Amniotic stem cell (primary cell): ENCODE measurements at regions not wholly inside any gene's neighbourhood (a gene's known extent, or its start where the extent isn't known, plus 50 kb on each side); places are given as distances from the start of the nearest gene placed in this dataset.

ENCODE experiments used
- DNase-seq: peaks from one replicate; lab custom pipeline; 2025; lab: John Stamatoyannopoulos, UW

DNA sequence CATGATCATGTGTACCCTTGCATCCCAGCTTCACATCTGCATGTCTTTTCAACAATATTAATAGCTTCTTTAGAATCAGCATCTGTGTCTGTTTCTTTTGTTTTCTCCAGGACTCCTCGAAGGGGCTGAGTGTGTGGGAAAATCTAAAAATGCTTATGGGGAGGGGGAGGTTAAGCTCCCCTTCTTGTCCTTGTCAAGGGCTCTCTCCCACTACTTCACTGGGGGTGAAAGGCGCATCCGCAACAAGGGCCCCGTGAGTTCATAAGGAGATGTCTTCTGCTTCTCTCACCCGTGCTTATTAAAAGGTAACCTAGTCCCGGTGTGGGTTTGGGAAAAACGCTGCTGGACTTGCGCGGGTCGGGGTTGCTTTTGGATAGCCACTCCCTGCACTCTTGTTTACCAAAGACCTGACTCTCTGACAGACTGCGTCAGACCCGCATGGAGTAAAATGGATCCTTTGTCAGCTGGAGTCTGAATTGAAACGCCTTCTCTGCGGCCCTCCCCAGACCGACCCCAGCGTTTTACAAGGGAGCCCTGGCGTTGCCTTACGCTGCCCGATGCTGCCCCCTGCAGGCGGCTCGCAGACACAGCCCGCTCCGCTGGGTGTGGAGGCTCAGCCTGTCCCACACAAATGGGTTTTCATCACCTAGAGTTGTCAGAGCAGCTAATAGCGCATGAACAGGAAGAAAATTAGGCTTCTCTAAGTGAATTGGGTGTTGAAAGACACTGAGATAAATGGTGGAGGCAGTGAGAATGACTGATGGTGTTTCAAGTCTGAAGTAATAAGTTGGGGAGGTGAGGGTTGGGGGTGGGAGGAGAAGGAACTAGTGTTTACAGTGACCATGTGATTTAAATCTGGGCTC lies 53.8 kb downstream of the IER5 start:
- peak; percentile 54 for DNase-seq

DNA sequence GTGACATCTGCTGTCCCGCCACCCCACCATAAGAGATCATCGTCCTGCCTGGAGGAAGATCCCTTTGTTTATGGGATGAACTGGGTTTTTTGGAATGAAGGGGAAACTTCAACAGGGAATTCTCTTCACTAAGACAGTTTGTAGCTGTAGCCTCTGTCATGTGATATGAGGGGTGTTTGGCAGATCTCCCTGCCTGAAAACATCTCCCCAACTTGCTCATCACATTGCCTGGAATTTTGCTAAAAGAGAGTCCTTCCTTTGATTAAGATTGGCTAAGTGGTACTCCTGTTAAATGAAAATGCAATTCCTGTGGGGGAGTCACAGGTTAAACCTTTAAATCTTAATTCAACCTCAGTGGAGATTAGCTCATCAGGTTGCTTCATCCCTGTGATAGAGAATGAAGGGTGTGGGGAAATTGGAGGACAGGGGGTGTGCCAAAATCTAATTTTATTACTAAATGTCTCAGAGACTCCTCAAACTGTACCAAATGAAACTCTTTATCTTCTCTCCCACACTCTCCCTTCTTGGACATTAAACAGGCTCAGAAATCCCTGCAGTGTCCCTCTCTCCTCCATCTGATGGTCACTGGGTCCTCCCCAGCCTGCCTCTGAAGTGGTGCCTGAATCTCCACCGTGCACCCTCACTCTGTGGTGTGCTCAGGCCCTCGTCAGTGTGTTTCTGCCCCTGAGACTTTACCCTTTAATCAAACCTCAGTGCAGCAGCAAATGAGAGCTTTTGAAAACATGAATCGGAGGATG lies 54.8 kb downstream of the IER5 start:
- no peak for DNase-seq

GRCh38 chr1:181144238-181144637 lies 55.7 kb downstream of the IER5 start:
- no peak for DNase-seq

GRCh38 chr1:181148636-181149035 lies 60.1 kb downstream of the IER5 start:
- no peak for DNase-seq

DNA sequence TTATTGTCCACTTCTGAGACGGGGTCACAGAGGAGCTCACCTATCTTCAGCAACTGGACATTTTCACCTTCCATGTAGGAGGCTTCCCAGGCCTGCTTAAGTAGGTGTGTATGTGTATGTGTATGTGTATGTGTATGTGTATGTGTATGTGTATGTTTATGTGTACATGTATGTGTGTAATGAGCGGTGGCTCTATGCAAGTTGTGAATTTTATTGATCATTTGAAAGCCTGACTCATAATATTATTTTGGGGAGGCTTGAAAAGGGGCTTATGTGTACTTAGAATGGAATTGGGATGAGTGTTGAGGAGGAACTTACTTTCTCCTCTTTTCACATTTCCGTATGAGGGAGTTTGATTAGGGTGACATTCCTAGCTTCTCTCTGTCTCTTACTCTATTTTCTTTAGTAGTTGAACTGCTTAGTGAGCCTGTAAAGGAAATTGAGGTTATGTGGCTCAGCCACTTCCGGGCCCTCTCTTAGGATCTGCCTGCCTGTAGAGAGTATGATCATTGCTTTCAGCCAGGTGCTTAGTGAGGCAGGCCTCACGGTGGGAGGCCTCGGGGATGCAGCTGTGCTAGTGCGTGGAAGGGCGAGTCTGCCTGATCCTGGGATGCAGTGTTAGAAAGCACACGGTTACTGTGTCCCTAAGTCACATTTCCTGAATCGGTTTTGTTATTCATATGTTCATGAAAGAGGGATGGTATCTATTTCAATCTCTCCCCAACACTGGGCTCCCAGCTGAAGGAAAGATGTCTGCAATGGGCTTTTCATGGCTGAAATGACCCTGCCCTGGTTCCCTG lies 61.0 kb downstream of the IER5 start:
- DNase-seq: no peak

DNA sequence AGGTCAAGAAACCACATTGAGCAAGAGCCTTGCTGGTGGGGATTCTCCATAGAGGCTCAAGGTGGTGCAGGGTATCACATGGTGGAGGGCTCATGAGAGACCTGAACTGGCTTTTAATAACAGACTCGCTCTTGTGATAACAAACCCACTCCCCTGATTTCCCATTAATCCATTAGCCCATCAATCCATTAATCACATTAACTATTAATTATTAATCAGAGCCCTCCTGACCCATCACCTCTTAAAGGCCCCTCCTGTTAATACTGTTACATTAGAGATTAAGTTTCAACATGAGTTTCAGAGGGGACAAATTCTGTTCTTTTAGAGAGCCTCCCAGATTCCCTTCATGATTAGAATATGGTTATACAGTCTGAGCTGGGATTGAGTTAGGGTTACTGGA lies 61.8 kb downstream of the IER5 start:
- DNase-seq: no peak

DNA sequence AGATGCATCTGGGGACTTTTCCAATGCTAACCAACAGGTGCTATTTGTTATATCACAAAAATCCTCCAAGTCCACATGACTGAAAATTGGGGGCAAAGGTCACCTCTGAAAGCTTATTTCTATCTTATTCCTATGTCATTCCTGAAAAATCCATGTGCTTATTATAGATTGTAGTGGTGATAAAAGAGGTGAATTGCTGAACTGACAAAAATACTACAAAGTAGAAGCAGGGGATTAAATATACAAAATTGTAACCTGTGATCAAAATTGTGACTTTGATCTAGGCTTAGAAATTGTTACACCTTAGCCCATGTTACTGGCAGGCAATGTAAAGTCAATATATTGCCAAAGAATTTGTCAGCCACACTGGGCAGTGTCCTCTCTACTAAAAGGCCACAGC lies 62.3 kb downstream of the IER5 start:
- no peak for DNase-seq

DNA sequence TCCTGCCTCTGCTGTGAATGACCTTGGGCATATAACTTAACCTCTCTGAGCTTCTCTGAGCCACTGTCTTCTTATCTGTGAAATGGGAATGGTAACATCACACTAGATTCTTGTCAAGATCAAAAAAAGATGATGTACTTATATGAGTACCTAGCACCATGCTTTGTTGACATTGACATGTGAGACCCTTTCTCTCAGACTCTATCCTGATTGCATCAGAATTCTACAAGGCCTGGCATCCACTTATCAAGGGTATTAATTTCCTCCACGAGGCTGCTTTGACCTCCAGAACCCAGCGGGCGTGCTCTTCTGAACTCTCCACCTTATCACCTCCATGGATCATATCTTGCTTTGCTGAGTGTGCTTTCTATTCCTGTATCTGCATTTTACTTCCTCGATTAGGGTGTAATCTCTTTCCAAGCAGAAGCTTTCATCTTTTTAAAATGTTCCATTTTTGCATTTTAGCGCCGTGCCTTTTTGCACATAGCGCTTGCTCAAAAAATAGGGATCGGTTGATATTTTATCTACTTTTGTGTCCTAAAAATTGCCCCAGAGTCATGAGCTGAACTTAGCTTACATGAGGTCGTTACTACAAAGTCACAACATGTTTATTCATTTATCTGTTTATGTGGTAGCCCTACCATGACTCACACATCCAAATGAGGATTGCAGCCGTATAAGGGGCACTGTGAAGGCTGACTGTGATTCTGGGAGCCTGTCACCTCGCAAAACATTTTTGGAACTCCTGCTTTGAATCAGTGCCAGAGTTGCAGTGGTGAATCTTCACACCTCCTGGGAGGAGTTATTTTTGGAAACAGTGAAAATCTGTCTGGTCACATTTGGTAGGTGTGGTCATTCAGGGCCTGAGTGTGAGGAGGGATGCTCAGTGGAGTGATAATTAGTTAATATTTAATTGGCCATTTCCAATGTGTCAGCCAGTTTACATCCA lies 63.2 kb downstream of the IER5 start:
- DNase-seq: no peak

- no peak for DNase-seq
Measured at GRCh38 chr1:181152892-181153633, 64.6 kb downstream of the IER5 start.

- no peak for DNase-seq
Measured at GRCh38 chr1:181153634-181153961, 65.1 kb downstream of the IER5 start.

GRCh38 chr1:181155339-181155738 lies 66.8 kb downstream of the IER5 start:
- no peak for DNase-seq

DNA sequence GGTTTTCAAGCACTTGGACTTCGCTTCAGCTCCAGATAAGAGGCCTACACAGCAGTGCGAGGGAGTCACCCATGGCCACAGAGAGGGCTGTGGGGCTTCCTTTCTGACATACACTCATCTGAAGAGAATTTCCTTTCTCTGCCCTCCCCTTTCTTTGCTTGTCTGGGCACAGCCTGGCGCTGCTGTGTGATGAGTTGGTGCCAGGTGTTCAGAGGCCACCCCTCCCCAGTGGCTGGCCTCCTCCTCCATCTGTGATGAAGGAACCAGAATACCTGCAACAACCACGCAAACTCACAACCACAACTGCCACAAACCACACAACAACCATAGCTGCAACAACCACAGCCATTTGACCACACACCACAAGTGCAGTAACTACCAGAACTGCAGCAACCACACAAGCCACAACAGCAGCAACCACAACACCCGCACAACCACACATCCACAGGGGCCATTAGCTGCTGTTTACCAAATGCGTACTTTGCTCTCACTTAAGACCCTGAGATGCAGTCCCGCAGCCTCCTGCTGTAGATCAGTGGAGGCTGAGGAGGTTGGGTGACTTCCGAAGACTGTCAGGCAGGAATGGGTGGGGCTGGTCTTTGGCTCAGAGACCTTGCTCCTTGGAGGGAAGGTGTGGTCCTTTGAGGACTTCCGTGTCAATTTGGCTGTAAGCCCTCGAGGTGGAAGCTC lies 71.1 kb downstream of the IER5 start:
- no peak for DNase-seq

- DNase-seq: no peak
Measured at GRCh38 chr1:181160322-181160721, 71.8 kb downstream of the IER5 start.

GRCh38 chr1:181160998-181161870 lies 72.7 kb downstream of the IER5 start:
- no peak for DNase-seq

- no peak for DNase-seq
Measured at GRCh38 chr1:181163662-181164061, 75.2 kb downstream of the IER5 start.

DNA sequence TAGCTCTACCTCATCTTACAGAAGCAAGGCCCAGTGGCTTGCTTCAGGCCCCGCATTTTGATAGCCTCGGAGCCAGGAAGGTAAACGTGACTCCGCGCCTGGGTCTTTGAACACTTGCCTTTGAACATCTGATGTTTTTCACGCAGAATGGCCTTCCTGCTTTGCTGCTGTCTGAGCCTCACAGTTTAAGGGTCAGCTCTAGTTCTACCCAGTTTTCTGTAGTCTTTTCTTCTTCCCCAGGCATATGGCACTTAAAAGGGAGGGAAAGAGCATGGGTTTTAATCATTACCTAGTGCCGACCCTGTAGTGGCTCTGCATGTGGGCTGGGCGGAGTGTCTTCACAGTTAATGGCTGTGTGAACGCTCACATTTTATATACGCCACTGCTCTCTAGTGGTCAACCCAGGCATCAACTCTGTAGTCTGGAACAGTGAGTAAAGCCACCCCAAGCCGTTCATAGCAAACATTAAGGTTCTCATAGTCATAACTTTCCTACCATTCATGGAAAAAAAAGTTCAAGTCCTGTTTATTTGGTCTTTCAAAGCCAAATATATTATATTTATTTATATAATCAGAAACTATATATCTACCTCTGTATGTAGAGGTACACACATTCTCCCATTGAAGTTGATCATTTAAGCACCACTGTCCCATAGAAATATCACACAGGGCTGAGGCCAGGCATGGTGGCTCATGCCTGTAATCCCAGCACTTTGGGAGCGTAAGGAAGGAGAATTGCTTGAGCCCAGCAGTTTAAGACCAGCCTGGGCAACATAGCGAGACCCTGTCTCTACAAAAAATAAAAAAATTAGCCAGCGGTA lies 78.1 kb downstream of the IER5 start:
- peak; percentile 75 for DNase-seq

- DNase-seq: no peak
Measured at GRCh38 chr1:181169281-181169865, 80.9 kb downstream of the IER5 start.

DNA sequence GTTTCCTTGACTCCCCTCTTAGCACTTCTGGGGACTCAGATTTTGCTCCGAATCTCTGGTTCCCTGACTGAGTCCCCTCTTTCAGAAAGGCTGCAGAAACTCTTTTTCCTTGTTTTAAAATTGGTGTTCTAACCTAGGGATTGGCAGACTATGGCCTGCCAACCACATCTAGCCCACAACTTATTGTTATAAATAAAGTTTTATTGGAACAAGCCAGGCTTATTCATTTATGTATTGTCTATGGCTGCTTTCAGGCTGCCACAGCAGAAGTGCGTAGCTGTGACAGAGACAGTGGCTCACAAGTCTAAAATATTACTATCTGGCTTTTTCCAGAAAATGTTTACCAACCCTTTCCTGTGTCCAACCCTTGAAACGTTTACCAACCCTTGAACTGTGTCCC lies 81.7 kb downstream of the IER5 start:
- no peak for DNase-seq
